CD4-positive, alpha-beta T cell treated with Interferon gamma for 1 hour (primary cell): ENCODE measurements at regions not wholly inside any gene's neighbourhood (a gene's known extent, or its start where the extent isn't known, plus 50 kb on each side); places are given as distances from the start of the nearest gene placed in this dataset.
"Not testable (repeated sequence)": the region's sequence is repeated elsewhere in the genome, so short reads cannot be mapped to it uniquely, and the experiment has no call there.

Experiments used
- DNase-seq: peaks from one replicate; pipeline ENCODE4 v3.0.0-alpha.2; 2020

DNA sequence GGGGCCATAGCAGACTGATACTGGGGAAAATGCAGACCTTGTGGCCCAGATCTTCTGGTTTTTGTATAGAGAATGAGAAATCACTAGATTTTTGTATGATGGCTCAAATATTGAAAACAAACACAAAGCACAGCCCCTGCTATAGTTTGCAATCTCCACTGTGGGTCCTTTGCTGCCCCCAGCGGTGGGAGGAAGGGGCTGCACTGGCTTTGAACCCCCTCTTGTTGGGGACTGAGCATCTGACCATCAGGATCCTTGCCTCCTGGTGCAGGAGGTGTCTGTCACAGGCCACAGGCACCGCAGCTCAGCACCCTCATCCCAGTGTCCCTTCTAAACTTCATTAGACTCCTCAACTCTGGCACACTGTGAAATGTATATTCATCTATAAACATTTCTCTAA, 252.3 kb downstream of the BCL2L11 start:
- not testable (repeated sequence) for DNase-seq

DNA sequence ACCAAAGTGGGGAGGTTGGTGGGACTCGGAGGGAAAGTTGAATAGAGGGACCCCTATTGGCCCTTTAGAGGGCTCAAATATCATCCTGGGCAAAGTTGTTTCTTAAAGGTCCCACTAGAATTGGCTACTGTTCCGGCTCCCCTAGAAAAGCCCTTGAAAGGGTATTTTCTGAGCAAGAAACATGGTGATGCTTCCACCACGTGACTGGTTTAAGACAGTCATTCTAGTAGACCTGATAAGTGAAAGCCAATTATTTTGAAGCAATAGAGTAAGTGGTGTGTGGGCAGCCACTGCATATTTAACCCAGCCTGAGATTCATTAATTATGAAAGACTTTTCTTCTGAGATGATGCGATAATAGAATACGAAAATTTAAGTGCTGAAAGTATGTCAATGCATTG, 253.3 kb downstream of the BCL2L11 start:
- DNase-seq = not testable (repeated sequence)

DNA sequence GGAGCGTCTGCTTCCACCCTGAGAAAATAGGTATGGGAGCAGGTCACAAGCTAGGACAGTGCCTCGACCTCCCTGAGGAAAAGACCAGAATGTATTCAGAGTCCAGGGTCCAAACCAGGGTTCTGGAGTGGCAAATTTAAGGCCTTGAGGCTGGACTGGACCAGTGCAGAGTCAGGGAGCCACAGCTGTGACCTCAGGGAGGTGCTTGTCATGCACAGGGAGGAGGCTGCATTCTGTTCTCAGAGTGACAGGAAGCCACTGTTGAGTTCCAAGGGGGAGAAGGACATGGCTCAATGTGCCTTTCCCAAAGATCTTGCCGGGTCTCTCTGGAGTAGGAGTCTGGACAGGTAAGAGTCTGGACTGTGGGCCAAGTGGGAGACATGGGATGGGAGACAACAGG, 254.0 kb downstream of the BCL2L11 start:
- not testable (repeated sequence) for DNase-seq

DNA sequence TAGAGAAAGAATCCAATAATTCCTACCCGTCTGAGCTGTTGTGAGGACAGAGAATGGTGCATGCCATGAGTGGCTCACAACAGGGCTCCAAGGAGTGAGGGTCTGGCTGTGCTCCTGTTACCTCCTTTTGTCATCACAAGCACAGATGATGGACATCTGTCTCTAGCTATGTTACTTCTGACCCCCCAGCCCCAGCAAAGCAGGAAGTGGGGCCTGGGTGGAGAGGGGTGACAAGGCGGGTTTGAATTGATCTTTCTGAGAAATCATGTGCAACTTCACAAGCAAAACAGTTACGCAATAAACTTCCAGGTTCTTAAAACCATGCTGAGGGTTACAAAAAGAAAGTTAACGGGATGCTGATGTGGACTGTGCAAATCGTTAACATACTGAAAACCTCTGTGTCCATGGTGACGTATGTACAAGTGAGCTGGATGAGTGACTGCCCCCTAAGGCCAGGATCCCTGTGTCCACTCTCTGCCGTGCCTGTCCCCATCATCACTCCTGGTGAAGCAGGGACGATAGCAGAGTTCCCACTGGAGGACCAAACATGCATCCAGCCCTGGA, 254.7 kb downstream of the BCL2L11 start:
- peak; percentile 30 for DNase-seq

DNA sequence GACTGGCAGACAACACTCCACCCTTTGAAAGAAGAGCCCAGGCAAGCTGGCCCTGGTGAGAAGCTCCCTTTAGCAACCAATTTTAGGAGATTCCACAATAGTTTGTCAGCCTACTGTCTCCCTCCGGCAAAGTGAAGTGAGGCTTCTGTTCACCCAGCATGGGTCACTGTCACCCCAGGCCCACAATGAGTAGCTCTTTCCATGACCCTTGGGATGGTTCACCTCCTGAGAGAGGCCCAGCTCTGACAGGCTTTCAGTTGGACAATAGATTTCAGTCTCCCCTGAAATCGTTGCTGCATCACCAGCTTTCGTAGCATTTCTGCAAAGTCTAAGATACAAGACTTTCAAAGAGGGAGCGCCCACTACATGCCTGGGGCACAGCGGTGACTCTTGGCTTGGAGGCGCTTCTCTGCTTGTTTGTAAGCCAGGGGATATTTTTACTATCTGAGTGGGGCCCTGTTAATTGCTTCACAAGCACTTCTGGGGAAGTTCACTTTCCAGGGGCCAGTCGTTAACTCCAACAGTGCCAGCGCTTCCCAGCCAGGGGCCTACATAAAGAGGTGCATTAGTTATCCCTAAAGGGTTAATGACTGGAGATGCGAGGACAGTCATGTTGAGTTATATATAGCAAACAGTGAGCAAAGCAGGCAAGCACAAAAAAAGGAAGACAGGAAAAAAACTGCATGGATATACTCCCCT, 255.7 kb downstream of the BCL2L11 start:
- not testable (repeated sequence) for DNase-seq

DNA sequence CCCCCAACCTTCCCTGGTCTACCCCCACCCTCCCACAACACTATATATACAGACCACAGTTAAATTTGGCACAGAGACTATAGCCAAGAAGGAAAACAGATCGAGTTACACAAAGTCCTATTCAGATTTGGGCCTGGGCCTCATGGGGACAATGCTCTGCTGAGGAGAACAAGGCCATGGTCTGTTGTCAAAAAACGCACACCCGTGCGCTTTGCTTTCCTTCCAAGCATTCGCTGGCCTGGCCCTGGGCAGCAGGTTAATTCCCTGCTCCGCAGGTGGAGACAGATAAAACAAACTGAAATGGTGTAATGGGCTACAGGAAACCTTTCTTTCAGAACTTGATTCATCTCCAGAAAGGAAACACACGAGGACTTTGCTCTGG, 256.2 kb downstream of the BCL2L11 start:
- not testable (repeated sequence) for DNase-seq

DNA sequence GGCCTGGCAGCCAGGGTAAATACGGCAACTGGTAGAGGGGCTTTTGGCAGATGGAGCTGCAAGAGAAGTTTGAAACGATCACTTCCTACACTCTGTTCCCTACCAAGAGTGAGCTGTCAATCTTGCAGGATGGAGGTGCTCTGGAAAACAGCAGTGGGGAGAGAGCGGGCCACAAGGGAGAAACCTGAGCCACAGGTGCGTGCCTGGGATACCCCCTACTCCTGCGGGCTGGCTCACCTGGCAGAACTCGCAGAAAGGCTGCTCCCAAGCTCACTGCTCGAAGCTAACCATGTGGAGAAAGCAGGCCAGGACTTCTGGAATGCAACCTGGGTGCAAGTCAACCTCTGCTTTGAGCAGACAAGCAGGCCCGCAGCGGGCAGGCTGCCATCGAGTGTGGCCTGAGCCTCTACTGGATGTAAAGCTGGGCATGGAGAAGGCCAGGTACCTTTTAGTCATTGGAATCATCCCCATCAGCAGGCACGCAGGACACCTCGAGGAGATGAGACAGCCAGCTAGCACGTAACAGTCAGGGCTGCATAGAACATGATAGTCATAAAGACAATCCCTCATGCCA, 256.8 kb downstream of the BCL2L11 start:
- not testable (repeated sequence) for DNase-seq

DNA sequence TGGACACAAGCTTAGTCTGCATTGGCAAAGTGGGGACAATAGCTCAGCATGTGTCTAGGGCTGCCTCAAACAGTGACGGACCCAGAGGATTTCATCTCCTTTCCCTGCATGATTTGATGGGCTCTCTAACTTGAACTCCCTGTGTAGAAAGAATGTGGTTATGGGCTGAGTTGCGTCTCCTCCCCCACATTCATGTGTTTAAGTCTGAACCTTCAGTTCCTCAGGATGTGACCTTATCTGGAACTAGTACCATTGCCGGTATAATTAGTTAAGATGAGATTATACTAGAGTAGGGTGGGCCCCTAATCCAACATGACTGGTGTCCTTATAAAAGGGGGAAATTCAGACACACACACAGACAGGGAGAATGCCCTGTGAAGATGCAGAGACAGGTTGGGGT, 257.6 kb downstream of the BCL2L11 start:
- not testable (repeated sequence) for DNase-seq

DNA sequence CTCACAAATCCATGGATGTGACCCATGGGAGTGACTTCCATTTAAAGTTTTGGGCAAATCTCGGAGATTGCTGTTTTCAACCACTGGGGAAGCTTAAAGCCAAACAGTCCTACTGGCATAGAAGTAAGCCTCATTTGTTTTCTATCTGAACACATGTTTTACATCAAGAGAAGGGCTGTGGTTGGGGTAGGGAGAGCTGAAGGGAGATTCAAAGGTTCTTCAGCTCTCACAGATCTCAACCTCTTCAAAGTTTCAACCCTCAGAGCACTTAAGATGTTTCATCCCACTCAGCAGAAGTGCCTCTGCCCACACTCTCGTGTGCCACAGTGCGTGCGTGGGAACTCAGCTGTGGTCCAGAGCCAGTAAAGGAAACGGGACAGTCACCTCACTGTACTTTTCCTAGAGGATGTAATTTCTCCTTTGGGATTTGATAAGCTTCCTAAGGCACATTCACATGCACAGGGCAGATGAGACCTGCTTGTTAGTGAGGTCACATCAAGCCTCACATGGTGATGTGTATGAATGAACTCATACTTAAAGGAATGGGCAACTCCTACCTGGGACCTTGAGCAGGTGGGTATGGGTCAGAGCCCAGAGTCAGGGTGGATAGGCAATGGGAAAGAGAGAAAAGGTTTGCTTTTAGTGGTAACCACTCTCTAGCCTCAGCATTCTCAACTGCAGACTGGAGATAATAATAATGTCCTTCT, 260.2 kb downstream of the BCL2L11 start:
- not testable (repeated sequence) for DNase-seq

DNA sequence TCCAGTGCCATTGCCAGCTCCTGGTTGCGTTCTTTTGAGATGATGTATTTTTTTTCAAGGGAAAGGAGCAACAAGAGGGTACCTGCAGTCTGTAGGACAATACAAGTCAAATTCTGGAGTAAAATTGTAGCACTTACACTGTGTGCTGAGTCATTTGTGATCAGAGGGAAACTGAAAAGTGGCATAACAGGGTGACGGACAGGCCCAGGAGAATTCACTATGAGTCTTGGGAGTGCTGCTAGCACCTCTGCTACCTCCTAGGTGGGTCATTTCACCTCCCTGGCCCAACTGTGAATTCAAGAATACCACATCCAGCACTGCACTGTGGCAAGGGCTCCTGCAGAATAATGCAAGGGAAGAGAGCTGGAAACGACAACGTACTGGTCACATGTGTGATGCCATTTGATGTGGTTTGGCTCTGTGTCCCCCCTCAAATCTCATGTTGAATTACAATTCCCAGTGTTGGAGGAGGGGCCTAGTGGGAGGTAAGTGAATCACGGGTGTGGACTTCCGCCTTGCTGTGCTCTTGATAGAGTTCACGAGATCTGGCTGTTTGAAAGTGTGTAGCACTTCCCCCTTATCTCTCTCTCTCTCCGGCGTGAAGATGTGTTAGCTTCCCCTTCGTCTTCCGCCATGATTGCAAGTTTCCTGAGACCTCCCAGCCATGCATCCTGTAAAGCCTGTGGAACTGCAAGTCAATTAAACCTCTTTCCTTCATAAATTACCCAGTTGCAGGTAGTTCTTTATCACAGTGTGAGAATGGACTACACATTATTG, 261.0 kb downstream of the BCL2L11 start:
- peak; percentile 5 for DNase-seq

DNA sequence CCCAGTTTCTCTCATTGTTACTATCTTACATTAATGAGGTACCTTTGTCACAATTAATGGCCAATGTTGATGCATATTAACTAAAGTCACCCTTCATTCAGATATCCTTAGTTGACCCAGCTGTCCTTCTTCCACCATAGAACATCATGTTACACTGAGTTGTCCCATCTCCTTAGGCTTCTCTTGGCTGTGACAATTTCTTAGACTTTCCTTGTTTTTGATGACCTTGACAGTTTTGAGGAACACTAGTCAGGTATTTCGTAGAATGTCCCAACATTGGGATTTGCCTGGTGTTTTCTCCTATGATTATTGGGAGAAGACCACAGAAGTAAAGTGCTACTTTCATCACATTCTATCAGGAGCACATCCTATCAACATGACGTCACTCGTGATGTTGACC, 261.8 kb downstream of the BCL2L11 start:
- not testable (repeated sequence) for DNase-seq

DNA sequence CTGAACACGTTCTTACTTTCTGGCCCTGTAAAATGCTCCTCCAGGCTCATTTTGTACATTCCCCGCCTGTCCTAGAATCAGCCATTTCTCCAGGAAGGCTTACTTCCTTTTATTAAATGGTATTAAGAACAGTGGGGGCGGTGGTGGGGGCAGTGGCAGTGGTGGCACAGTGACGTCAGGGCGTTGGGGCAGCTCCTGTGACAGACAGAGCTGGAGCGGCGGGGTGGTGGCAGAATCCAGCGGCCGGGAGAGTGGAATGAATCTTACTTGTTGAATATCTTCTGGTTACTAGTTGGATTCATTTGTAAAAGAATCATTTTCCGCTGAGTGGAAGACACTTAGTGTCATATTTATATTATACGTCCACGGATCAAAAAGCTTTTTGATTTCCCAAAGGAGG, 262.6 kb downstream of the BCL2L11 start:
- not testable (repeated sequence) for DNase-seq

DNA sequence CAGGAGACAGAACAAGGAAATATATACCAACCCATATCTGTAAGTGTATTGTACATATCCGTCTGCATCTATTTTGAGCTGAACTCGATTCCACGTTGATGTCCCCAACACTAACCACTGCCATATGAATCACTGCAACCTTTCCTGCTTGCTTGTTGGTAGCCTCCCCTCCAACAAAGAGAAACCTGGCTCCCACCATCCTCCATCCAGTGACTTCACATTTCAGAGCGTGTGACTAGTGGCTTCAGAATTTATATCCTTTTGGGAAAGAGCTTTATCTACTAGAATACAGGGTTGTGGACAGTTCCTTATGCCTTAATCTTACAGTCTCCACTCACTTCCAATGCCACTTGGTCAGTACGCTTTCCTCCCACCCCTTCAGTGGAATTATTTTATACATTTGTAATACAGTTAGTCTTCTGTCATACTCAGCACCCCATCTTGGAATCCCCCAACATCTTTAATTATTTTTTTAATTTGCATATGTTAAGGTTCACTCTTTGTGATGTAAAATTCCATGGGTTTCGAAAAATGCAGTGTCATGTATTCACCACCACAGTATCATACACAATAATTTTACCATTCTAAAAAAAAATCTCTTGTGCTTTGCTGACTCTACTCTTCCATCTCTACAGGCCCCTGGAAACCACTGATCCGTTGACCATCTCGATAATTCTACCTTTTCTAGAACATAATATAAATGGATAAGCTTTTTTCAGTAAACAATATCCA, 264.7 kb downstream of the BCL2L11 start:
- not testable (repeated sequence) for DNase-seq

DNA sequence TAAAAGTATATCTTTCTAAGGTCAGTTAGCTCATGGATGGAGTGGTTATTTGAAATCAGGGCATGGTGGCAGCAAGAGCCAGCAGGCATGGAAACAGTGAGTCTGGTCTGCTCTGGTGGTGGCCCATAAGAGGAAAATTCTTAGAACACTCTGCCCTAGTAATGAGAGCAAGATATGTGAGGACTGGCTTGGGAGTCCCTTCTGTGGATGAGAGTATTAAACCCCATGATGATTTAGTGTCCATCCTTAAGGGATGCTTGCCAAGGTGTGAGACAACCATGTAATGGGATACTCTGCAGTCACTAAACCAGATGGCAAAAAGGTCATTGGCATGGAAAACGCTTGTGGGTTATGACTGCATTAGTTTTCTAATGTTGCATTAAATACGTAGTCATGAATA, 269.9 kb downstream of the BCL2L11 start:
- not testable (repeated sequence) for DNase-seq

DNA sequence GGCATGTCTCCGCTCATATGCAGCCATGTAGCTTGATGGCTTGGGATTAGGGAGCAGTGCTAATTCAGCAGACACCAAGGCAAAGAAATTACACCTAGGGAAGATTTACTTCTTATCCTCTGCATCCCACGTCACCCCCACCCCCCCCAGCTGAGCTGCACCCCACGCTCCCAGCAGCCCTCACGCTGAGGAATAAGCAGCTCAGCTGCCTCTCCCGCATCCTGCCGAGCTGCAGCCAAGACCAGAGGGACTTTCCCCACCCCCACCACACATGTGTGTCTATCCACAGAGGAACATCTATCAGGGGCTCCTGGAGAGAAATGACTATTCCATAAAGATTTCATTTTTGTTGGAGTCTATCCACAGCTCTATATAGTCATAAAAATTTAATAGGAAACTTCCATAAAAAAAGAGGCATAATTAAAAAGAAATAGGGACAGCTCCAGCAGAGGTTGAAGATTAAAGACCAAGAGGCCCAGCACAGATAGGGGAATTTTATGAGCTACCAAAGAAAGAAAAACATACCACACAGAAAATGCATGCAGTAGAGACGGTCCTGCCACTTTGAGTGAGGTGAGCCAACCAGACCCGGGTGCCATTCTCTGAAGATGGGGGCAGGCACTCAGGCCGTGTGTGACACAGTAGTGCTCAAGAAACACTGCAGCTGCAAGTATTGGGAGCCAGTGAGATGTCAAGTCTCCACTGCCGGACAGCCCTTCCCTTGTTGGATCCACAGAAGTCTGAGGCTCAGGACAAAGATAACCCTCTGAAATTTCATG, 274.8 kb downstream of the BCL2L11 start:
- DNase-seq = peak; percentile 21

DNA sequence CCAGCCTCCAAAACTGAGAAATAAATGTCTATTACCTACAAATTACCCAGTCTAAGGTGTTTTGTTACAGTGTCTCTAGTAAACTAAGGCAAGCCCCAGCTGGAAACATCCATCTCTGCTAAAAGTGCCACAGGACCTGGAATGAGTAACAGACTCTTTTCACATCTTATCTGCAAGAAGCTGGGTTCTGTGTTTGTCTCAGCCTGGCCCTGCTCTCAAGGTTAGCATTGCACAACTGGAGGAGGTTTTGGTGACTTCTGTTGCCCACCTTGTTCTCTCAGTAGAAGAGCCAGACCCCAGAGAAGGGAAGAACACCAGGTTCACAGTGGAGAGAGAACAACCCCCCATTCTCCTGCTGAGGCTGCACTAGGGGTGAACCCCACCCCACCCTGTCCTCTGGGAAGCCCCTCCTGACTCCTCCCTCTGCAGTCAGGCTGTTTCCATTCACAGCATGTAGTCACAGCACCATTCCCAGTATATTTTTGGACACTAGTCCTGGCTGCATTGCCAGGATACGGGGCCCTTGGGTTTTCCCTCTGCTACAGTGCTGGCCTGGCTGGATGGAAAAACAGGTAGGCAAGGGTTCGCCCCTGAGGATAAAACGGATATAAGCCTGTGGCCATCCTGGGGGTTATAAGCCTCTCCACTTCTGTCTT, 280.0 kb downstream of the BCL2L11 start:
- DNase-seq = not testable (repeated sequence)

DNA sequence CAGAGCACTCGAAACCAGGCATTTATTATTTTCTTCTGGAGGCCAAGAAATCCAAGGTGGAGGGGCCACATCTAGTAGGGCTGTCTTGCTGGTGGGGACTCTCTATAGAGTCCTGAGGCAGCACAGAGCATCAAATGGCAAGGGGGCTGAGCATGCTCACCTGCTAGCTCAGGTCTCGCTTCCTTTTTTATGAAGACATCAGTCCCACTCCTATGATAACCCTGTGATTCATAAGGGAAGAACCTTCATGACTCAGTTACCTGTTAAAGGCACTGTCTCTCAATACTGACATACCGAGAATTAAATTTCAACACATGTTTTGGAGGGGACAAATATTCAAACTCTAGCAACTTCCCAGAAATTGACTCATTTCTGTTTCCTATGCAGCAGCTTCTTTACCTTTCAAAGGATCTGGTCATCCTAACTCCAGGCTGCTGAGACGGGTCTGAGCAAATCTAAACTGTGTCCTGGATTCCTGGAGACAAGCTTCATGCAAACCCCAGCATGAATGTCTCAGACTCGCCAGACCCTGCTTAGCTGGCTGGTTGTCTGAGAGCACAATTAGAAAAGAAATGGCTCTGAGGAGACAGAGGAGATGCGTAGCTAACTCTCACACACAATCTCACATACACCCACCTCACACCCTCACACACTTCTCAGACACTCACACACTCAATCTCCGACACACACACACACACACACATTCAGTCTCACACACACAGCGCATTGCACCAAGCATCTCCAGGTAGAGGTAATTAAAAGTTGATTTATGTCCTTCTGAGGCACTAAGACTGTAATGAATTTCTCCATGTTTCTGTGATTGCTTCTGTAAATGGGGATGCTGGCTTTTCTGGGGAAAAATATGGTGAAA, 280.8 kb downstream of the BCL2L11 start:
- not testable (repeated sequence) for DNase-seq

DNA sequence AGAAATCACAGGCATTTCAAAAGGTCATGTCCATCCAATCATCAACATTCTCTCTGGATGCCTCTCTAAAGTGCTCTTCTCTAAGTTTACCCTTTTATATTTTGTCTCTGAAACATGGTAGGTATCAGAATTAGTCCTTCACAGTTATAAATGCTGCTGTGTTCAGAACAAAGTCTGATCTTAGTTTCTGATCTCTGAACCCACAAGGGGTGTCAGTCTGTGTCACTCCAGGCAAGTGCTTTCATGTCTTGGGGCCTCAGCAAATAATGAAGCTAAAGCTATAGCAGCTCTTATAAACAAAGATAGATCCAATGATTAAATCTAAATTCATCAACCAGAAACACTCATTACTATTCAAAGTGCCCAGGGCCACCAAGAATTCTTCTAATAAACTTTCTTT, 281.7 kb downstream of the BCL2L11 start:
- not testable (repeated sequence) for DNase-seq

DNA sequence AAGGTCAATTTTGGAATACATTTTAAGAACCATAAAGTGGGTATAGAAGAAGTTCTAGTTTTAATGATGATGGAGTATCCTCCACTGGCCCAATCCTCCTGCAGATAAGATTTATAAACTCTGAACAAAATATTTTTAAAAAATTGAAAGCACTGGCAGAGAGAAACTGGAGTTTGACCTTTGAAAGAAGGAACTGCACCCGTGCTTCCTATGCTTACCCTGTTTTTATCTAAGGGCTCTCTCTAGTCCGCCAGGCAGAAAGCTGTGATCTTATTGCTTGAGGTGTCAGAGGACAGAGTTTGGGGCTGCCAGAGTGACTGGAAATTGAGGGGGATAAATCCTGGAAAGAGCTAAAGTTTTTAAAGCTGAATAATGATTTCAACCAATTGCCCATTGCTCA, 282.6 kb downstream of the BCL2L11 start:
- DNase-seq = not testable (repeated sequence)

DNA sequence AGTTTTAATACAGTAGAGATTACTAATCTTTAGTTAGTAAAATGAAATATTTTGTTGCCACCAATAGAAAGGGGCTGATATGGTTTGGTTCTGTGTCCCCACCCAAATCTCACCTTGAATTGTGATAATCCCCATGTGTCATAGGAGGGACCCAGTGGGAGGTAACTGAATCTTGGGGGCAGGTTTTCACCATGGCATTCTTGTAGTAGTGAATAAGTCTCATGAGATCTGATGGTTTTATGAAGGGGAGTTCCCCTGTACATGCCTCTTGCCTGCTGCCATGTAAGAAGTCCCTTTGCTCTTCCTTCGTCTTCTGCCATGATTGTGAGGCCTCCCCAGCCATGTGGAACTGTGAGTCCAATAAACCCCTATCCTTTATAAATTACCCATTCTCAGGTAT, 285.9 kb downstream of the BCL2L11 start:
- DNase-seq = not testable (repeated sequence)
